ENCODE measurements at regions not wholly inside any gene's neighbourhood (a gene's known extent, or its start where the extent isn't known, plus 50 kb on each side); places are given as distances from the start of the nearest gene placed in this dataset.
"Not testable (repeated sequence)": the region's sequence is repeated elsewhere in the genome, so short reads cannot be mapped to it uniquely, and the experiment has no call there.

DNA sequence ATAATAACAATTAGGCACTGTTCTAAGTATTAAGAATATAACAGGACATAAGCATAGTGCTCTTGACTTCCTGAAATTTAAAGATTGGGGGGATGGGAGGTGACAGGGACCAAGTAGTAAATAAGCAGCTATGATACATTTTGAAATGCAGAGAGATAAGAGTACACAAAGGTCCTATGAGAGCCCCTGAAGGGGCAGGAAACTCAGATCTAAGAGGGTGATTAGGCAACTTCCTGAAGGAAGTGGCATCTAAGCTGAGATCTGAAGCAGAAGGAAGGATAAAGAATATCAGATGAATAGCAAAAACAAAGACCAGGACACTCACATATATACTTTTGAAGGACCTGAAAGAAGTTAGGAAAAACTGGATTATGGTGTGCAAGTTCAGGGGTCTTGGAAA lies 415.2 kb upstream of the FRG2C start:
- no peak for DNase-seq

DNA sequence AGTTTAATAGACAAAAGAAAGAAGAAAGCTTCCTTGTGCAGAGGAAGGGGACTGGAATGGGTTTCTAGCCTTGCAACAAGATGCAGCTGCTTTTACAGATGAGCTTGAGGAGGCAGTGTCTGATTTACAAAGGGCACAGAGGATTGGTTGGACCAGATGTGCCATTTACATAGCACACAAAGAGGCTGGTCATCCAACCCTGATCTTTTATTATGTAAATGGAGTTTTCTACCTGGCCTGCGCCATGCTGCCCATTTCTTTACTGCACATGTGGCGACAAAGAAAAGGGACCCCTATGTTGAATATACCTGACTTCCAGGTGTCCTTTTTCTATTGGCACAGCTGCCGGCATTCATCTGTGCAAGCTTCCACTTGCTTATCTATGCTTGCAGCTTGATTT lies 409.4 kb upstream of the FRG2C start:
- DNase-seq = no peak

DNA sequence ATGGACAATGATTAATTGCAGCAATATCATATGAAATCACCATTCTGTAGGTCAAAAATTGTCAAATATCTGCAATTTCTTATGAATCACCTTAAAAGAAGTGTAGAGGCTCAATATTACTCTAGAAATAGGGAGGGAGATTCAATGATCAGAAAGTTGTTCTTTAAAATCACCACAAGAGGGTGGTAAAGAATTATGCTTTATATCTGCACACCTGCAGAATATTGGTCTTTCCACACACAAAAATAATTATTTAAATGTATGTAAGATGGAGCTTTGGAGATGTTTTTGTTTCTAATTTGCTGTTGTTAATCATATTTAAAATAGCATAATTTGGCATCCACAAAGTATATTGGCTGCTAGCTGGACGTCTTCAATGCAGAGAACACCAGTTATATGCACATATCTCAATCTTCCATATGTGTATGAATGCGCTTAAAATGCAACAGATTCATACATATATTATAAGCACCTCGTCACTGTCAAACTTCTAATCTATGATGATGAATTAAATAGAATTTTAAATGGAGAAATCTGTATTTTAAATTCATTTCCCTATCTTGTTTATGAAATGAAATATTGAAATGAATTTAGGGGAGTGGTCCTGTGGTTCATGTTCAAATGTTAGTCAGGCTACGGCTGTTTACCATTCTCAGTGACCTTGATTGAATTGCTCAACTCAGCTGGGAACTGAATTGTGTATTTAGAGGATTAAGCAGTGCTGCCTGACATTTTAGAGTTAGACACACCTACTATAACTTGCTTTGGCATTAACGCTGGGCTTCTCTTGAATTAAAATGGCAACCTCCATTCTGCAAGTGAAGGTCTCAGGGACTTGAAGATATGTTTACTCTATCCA lies 405.1 kb upstream of the FRG2C start:
- not testable (repeated sequence) for DNase-seq

DNA sequence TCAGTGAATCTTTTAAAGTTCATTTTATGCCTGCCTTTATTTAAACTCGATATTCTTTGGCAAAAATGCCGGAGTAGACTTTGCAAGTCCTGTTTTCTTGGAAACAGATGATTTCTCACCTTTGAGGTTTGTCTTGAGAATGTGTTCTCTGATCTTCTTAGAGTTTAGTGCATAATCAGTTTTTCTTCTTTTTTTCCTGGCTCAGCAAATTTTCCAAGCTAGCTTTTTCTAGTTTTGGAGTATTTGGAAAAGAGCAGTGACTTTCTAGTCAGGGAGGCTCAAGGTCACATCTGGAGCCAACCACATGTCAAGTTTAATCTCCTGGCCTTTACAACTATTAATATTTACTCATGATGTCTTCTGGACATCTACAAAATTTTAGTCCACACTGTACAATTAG lies 403.2 kb upstream of the FRG2C start:
- not testable (repeated sequence) for DNase-seq

DNA sequence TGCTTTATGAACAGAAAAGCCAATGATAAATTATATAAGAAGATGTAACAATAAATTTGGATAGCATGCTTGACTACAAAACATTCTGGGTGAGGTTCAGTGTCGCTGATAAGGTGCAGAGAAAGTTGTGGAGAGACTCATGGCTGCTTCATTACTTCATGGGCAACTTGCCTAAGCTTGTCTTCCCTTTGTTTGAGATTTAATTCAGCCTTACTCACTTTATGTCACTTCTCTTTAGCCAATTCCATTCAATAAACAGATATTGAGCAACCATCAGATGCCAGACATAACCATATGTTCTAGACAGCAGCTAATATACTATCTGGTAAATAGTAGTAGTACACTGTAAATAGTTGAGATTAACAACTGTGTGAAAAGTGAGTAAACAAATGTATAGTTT lies 401.5 kb upstream of the FRG2C start:
- no peak for DNase-seq

DNA sequence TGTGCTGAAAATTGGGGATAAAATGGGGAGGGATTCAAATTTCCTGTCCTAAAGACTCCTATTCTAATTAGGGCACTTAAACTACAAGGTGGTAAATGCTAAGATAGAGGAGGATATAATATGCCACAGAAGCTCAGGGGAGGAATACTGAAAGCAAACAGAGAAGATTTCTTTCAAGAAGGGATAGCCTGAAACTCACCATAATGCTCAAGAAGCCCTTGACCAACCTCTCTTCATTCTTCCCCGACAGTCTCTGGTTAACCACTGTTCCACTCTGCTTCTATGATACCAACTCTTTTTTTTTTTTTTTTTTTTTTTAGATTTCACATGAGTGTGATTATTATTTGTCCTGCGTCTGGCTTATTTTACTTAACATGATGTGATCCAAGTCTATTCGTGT lies 398.2 kb upstream of the FRG2C start:
- no peak for DNase-seq

DNA sequence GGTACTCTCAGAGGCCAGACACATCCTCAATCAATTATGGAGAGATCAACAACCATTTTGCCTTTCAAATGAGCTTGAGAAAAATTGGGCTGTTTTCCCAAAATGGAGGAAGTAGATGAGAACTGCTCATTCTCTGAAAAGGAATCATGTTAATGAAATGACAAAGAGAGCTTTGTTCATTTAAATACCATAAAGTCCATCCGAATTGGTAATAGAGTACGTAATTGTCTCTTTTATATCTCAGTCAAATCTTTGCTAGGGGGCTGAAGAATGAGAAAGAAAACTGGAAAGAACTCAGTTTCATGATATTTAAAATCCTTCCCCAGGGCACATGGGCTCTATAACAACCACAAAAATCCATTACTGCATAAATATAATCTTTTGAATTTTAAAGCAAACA lies 395.6 kb upstream of the FRG2C start:
- not testable (repeated sequence) for DNase-seq

DNA sequence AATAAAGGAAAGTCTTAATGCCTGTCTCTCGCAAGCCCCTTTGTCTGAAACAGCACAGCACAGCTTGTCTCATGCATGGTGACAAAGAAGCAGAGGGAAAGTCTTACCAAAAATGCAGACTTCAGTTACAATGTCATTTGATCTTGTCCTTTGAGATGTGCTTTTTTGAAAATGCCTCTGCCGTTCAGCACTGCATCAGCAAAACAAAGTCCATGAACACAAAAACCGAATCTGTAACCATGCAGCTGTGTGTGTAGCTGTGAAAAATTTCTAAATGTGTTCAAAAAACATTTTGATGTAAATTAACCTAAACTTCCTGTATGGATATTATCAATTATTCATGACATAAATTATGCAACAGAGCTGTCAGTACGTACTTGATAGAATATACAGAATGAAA lies 391.9 kb upstream of the FRG2C start:
- DNase-seq = not testable (repeated sequence)

DNA sequence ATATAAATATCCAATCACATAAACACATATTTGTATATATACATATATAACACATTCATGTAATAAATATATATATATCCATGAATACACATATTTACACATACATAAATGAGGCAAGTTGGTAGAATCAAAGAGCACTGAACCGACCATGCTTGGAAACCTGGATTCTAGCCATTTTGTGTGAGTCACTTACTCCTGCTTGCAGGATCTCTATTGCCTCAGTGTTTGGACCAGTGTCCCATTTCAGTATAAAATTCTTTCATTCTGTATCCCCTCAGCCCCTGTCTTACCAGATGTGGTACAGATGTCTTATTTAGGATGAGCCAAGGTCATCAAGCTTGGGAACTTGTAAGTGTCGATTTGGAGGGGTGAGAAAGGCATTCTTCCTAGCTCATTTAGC lies 391.4 kb upstream of the FRG2C start:
- DNase-seq = no peak

DNA sequence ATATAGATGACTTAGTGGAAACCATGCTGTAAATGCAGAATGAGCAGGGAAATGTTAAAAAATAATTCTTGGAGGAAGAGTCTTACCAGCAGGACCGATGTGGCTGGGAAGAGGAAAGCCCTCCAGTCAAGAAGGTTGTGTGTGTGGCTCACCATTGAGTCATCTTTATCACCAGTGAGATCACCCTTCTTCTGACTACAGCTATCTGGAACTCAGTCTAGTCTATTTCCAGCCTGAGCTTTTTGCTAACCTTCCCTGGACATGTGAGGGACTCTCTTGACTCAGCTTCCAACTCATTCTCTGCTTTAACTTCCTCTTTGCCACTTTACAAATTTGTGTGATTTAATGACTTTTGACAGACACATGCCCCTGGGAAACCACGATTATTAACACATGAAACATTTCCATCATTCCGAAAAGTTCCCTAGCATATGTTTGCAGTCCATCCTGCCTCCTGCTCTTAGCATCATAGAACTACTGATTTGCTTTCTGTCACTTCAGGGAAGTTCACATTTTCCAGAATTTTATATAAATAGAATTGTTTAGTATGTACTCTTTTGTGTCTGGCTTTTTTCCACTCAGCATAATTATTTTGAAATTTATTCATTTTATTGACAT lies 378.5 kb upstream of the FRG2C start:
- not testable (repeated sequence) for DNase-seq

DNA sequence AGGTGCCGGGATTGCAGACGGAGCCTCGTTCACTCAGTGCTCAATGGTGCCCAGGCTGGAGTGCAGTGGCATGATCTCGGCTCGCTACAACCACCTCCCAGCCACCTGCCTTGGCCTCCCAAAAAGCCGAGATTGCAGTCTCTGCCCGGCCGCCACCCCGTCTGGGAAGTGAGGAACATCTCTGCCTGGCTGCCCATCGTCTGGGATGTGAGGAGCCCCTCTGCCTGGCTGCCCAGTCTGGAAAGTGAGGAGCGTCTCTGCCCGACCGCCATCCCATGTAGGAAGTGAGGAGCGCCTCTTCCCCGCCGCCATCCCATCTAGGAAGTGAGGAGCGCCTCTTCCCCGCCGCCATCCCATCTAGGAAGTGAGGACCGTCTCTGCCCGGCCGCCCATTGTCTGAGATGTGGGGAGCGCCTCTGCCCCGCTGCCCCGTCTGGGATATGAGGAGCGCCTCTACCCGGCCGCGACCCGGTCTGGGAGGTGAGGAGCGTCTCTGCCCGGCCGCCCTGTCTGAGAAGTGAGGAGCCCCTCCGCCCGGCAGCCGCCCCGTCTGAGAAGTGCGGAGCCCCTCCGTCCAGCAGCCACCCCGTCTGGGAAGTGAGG lies 375.1 kb upstream of the FRG2C start:
- not testable (repeated sequence) for DNase-seq

DNA sequence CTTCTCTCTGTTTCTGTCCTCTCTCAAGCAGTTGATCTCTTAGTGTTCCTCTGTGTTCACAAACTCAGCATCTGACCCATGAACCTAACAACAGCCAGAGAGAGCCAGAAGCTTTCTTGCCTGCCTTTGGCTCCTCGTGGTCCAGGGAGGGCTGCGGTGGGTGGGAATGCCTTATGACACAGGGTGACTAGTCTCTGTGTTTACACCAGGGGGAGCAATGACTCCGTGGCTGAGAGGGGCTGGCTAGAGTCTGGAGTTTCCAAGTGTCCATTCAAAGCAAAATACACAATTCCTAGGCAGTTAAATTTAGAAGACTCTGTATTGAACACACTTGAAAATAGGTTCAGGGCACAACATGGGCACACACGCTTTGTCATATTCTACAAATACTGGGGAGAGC lies 370.0 kb upstream of the FRG2C start:
- no peak for DNase-seq

DNA sequence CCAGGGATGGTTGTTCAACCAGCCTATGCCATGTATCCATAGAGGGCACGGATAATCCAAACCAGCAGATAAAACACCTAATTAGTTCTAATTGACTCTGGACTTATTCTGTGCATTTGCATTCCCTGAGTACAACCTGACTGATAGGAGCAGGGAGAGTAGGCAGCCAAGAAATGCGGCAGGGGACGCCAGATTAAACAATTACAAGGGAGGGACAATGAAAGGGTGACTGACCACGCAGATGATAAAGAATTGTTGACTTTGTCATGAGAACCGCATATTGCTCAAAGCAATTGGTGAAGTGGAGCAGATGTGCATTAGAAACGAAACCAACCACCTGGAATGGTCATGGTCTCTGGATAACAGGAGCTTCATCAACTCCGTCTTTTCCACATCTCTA lies 369.1 kb upstream of the FRG2C start:
- no peak for DNase-seq

DNA sequence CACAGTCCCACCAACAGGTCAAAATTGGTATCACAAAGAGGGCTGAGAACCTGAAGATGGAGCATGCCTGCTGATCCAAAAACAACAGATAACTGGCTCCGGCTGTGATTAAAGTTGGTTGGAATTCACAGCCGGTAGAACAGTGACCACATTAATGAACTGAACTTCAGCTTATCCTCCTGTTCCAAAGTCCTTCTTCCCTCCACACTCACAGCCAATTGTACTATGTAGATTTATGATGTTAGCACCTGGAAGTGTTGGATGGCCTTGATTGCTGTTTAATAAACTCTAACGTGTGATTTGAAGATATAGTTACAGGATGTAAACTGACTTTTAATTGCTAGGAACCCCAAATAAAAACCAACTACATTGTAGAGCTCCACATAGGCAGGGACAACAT lies 367.3 kb upstream of the FRG2C start:
- no peak for DNase-seq

DNA sequence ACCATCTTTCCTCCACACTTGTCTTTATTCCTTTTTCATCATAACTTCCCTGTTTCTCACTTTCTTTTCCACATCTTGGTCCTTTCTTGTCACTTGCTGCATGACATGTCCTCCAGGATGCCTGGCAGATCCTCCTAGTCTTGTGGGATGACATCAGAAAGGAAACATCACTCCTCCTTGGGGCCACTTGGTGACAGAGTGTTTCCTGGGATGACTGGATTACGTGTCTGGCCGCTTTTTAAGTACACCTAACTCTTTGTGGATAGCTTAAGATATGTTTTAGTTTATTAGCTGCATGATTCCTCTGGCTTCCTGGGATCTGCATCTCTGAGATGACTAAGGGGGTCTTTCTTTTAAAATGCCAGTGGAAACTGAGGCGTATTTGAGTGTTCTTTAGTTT lies 363.5 kb upstream of the FRG2C start:
- no peak for DNase-seq

DNA sequence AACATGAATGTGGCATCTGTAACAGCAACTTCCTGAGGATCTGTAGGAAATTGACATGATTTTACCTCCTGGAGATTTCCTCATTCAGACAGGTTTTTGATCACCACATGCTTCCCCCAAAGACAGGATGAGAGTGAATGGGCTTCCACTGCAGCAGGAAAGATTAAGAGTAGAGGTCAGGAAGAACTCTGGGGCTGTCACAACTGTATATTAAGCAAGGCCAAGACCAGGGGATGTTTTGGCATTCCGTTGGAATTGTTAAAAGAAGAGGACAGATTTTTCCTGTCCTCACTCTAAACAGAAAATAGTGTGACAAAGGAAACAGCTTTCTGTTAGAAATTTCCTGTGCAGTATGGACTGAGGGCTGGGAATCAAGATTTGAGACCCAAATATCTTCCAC lies 363.1 kb upstream of the FRG2C start:
- not testable (repeated sequence) for DNase-seq

DNA sequence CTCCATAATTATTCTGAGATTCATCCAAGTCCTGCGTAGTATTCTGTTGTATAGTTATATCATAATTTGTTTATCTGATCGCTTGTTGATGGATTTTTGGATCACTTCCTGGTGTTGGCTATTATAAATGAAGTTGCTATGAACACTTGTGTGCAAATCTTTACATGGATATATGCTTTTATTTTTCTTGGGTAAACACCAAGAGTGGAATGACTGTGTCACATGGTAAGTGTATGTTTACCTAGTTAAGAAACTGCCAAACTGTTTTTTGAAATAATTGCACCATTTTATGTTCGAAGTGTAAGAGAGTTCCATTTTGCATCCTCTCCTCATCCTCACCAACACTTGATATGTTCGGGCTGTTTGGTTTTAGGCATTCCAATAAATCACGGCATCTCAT lies 360.4 kb upstream of the FRG2C start:
- no peak for DNase-seq

DNA sequence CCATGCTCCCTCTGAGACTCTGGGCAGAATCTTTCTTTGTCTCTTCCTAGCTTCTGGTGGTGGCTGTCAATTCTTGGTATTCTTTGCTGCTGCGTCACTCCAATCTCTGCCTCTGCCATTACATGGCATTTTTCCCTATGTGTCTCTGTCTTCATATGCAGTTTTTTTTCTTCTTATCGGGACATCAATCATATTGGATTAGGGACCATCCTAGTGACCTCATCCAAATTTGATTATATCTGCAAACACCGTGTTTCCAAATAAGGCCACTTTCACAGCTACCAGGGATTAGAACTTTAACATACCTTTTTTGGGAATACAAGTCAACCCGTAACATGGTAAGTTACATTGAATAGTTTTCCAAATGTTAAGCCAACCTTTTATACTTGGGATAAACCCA lies 358.2 kb upstream of the FRG2C start:
- no peak for DNase-seq

DNA sequence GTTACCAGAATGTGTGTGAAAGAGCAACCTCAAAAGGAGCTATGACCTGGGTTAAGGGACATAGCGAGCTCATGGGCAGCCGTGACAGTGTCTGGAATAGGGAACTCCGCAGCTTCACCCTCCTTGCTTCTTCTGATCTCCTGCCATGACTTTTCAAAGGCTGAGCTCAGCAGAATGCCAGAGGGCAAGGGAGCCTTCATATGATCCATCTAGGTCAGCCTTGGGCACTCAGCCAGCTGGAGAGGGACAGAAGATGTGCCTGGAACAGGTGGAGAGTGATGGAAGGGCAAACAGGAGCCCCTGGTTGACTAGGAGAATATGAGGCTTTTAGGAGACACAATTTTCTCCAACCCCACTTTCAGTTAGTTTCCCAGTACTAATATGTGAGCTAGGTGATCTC lies 352.8 kb upstream of the FRG2C start:
- DNase-seq = not testable (repeated sequence)

DNA sequence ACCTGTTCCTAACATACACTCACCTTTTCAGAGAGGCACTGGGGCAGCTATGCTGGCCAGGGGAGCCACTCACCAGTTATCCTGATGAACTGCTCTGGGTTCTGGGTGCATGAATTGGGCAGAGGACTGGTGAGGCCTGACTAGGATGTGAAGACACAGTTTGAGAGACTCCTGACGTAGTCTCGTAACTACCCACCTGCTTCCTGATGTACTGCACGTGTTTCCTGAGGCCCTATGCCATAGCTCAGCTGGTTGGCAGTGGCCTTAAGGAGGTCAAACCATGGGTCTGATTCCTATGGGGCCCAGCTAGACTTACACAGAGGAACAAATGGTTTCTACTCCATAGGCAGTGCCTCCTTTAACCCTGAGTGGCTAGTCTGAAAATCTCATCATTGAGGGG lies 351.7 kb upstream of the FRG2C start:
- DNase-seq = not testable (repeated sequence)

DNA sequence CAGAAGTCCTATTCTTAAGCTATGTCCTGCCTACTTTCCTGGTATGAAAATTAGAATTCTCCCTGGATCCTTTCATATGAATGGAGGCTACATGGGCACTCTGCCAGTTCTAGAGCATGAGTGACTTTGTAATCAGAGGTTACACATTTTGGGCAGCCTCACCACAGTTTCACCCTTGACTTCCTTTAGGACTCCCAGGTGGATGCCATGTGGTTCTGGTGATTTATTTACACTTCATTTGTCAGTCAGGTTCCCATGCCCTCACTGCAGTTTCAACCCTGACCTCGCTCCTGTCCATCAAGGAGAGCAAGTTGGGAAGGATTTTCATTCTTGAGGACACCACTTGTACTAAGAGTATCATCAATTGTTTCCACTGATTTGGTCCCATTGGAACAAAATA lies 344.4 kb upstream of the FRG2C start:
- not testable (repeated sequence) for DNase-seq

DNA sequence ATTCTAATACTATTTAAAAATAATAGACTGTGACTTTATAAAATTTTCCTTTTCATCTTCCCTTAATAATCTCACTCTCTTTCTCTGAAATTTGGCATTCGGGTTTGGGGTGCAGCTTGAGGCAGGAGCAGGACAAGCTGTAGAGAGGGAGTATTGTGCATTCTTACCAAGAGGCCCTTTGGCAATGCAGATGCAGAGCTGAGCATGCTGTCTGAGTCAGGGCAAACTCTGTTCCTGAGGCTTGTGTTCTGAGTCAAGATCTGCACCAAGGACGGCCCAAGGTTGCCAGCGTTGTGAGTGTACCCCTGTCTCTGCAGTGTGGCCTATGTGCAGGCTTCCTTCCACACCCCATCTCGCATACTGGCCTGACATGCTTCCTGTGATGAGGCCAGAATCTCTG lies 343.8 kb upstream of the FRG2C start:
- no peak for DNase-seq

DNA sequence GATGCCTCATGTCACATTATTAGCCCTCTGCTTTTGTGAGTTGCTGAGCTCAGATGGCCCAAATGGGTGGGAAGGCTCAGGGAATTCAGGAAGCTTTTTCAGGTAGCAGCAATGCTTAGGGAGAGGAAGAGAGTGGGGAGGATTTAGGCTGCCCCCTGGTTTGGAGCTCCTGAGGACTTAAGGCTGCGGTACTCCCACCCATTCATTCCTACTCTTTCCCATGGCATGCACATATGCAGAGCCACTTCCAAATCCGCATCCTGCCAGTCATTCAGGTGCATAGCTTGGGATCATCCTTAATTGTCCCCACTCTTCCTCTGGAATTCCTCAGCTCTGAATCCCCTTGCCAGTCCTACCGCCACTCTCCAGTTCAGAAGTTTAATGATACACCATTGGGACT lies 343.1 kb upstream of the FRG2C start:
- no peak for DNase-seq

DNA sequence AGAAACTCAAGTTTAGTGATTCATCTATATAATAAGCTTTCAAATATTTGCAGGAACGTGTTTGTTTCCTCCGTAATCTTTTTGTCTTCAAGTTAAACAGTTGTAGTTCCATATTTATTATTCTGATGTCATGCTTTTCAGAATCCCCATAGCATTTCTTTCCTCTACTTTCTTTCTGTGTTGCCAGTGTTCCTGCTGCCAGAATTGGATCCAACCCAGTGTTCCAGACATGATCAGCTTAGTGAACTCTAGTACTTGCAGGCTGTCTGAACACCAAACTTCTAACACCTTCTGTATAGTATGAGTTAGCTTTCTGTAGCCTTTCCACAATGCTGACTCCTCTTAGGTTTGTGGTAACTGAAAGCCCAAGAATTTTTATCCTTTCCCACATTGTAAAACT lies 340.2 kb upstream of the FRG2C start:
- DNase-seq = not testable (repeated sequence)

Data from NCI-H446 treated with DMSO at 0.1 percent for 48 hours (cell line).